ENCODE measurements at regions not wholly inside any gene's neighbourhood (a gene's known extent, or its start where the extent isn't known, plus 50 kb on each side); places are given as distances from the start of the nearest gene placed in this dataset.

DNA sequence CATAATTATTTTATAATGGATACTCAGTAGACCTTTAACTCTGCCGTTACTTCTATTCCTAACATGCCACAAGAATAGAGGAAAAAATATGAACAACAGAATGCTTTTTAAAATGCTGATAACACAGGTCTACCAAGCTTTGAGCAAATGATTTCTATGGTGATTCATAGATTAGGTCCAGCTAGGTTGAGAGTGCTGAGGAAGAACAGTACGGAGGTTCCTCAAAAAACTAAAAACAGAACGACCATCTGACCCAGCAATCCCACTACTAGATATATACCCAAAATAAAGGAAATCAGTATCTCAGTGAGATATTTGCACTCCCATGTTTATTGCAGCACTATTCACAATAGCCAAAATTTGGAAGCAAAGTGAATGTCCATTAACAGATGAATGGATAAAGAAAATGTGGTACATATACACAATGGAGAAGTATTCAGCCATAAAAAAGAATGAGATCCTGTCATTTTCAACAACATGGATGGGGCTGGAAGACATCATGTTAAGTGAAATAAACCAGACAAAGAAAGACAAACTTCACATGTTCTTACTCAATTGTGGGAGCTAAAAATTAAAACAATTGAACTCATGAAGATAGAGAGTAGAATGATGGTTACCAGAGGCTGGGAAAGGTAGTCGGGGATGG, 111.6 kb upstream of the SERTAD2 start:
- TF ChIP-seq EZH2 (IDR thresholded peaks at IDR 0.05; ENCODE audit: borderline replicate concordance, low read length) = no peak
- TF ChIP-seq, protein P1, sequence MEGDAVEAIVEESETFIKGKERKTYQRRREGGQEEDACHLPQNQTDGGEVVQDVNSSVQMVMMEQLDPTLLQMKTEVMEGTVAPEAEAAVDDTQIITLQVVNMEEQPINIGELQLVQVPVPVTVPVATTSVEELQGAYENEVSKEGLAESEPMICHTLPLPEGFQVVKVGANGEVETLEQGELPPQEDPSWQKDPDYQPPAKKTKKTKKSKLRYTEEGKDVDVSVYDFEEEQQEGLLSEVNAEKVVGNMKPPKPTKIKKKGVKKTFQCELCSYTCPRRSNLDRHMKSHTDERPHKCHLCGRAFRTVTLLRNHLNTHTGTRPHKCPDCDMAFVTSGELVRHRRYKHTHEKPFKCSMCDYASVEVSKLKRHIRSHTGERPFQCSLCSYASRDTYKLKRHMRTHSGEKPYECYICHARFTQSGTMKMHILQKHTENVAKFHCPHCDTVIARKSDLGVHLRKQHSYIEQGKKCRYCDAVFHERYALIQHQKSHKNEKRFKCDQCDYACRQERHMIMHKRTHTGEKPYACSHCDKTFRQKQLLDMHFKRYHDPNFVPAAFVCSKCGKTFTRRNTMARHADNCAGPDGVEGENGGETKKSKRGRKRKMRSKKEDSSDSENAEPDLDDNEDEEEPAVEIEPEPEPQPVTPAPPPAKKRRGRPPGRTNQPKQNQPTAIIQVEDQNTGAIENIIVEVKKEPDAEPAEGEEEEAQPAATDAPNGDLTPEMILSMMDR (IDR thresholded peaks at IDR 0.05; ENCODE audit: low read length) = no peak

Measured in OCI-LY1 (cell line).